SK-N-SH (cell line): ENCODE measurements at regions not wholly inside any gene's neighbourhood (a gene's known extent, or its start where the extent isn't known, plus 50 kb on each side); places are given as distances from the start of the nearest gene placed in this dataset.
"Not testable (repeated sequence)": the region's sequence is repeated elsewhere in the genome, so short reads cannot be mapped to it uniquely, and the experiment has no call there.

Source experiments
- CTCF ChIP-seq: fragments of 200-600 bp; sonication (generic); IDR thresholded peaks from 2 replicates; pipeline ENCODE4 v1.6.1; 2017; ENCODE audit warnings: antibody characterized with exemption, mild to moderate bottlenecking, moderate library complexity
- EP300 ChIP-seq, 2 experiments: IDR thresholded peaks; 2 replicates each; pipeline versions ENCODE4 v1.4.0 to v1.6.1; 2012; ENCODE audit warnings: borderline replicate concordance in 1 of 2, low read depth in 1 of 2, low read length in 1 of 2
- MAX ChIP-seq: IDR thresholded peaks from 2 replicates; pipeline ENCODE4 v1.4.0; 2012; ENCODE audit warnings: low read depth
- MEF2A ChIP-seq: IDR thresholded peaks from 2 replicates; pipeline ENCODE4 v1.4.0; 2012; ENCODE audit warnings: low read depth, borderline replicate concordance
- REST ChIP-seq: IDR thresholded peaks from 2 replicates; pipeline ENCODE4 v1.6.1; 2012; ENCODE audit warnings: mild to moderate bottlenecking, low read depth, low read length, moderate library complexity
- SMC3 ChIP-seq: IDR thresholded peaks from 2 replicates; pipeline ENCODE4 v1.6.1; 2012; ENCODE audit warnings: low read depth, low read length, improper control_type of control experiment
- TAF1 ChIP-seq: IDR thresholded peaks from 2 replicates; pipeline ENCODE4 v1.6.1; 2012; ENCODE audit warnings: low read depth, mild to moderate bottlenecking, low read length, moderate library complexity, borderline replicate concordance
- YY1 ChIP-seq: IDR thresholded peaks from 2 replicates; pipeline ENCODE4 v1.4.0; 2012; ENCODE audit warnings: low read depth, mild to moderate bottlenecking

GRCh38 chr16:29218171-29218570, 188.3 kb downstream of the NPIPB11 start:
- TF ChIP-seq MEF2A; CTCF; MAX; EP300 (IDR thresholded peaks at IDR 0.05; ENCODE audit: borderline replicate concordance in 1 of 2, low read depth in 1 of 2, low read length in 1 of 2); REST; TAF1; YY1; SMC3: not testable (repeated sequence)
